ENCODE measurements at regions not wholly inside any gene's neighbourhood (a gene's known extent, or its start where the extent isn't known, plus 50 kb on each side); places are given as distances from the start of the nearest gene placed in this dataset.

- TF ChIP-seq, protein P1, sequence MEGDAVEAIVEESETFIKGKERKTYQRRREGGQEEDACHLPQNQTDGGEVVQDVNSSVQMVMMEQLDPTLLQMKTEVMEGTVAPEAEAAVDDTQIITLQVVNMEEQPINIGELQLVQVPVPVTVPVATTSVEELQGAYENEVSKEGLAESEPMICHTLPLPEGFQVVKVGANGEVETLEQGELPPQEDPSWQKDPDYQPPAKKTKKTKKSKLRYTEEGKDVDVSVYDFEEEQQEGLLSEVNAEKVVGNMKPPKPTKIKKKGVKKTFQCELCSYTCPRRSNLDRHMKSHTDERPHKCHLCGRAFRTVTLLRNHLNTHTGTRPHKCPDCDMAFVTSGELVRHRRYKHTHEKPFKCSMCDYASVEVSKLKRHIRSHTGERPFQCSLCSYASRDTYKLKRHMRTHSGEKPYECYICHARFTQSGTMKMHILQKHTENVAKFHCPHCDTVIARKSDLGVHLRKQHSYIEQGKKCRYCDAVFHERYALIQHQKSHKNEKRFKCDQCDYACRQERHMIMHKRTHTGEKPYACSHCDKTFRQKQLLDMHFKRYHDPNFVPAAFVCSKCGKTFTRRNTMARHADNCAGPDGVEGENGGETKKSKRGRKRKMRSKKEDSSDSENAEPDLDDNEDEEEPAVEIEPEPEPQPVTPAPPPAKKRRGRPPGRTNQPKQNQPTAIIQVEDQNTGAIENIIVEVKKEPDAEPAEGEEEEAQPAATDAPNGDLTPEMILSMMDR (optimal IDR thresholded peaks at IDR 0.05 in 1 of 3, IDR thresholded peaks at IDR 0.05 in 1 of 3, conservative IDR thresholded peaks at IDR 0.05 in 1 of 3; ENCODE audit: extremely low read depth in 1 of 3, insufficient read depth in 2 of 3, low read length in 3 of 3): no peak
- no peak for TF ChIP-seq EZH2 (IDR thresholded peaks at IDR 0.05; ENCODE audit: low read length)
Measured at GRCh38 chr21:14742119-14742518, 196.0 kb upstream of the SAMSN1 start.
